Posterior vena cava (tissue), 2 donors: ENCODE measurements at regions not wholly inside any gene's neighbourhood (a gene's known extent, or its start where the extent isn't known, plus 50 kb on each side); places are given as distances from the start of the nearest gene placed in this dataset.

Experiments
- DNase-seq: peaks from one replicate; pipeline ENCODE4 v3.0.0-alpha.2; 2020; ENCODE audit warnings: low spot score
- intact Hi-C, 2 donors: fragments of 100-400 bp; cut with DNase I; formaldehyde crosslinking; loops; one replicate each; pipeline versions ENCODE4 v1.14.1 to v1.14.2; 2022 to 2023
- donor health status: DM: yes; HTN: yes; CAD: no.
- donor health status: DM: yes; HTN: yes; CAD: no.

DNA sequence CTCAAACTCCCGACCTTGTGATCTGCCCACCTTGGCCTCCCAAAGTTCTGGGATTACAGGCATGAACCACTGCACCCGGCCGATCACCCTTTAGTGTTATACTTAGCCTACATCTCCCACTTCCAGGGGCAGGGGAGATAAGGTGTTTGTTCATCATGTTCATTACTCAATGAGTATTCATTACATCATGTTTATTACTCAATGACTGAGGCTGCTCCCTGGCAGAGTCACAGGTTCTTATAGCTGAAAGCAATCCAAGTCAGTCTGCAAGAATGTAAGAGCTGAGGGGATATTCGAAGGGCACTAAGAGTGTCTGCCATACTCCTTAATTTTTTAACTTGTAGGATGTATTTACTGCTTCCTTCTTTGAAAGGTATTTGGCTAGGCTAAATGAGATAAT lies 214.2 kb downstream of the SPATA31D1 start:
- intact Hi-C loops = no loop called here
- no peak for DNase-seq

DNA sequence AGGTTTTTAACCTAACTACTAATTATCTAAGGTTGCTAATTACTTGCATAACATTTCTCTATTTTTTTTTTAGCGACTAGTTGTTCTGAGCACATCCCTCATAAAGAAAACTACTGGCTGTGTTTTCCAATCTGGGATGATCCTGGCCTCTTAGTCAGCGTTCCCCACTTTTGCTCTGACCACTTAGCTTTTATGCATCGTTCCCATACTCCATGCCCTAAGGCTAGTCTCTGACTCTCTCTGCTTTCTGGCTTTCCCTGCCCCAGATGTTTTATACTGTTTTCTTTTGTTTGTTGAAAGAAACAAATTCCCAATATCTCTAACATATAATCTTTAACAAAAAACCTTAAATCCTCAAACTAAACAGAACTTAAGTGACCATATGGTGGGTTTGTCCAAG lies 217.9 kb downstream of the SPATA31D1 start:
- no peak for DNase-seq

DNA sequence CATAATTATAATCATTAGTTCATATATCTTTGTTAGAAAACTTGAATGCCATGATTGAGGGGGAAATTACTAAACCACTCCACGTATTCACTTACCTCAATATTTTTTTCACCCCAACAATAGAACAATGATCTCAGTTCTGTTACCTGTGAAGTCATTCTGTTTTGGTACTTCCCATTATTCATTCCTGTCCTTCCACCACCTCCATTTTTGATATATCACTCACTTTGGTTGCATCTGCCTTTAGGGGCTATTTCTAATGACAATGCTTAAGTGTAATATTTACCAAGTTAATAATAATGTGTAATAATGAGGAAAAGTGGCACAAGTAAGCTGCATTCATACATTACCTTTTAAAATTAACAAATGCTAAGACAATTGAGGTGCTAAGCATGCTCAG lies 218.4 kb downstream of the SPATA31D1 start:
- intact Hi-C loops = no loop called here
- DNase-seq = no peak

More for the DNA sequence above, 217.9 kb downstream of the SPATA31D1 start:
- intact Hi-C loops = no loop called here

DNA sequence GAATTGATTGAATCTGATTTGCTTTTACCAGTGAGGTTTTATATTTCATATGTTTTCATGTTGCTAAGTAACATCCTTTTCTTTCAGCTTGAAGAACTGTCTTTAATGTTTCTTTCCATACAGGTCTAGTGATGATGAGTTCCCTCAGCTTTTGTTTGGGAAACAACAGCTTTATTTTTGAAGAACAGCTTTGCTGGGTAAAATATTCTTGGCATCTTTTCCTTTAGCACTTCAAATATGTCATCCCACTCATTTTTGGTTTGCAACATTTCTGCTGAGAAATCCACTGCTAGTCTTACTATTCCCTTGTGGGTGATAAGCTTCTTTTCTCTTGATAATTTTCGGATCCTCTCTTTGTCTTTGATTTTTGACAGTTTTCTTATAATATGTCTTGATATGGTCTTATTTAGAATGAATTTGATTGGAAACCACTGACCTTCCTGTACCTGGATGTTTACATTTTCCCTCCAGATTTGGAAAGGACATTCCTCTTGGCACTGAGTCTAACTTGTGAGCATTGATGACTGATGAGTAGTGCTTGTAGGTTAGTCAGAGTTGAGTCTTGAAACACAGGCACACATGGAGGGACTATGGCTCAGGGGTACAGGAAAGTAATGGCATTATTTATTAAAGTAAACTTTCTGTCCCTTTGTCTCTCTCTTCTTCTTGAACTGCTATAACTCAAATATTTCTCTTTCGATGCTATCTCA lies 220.3 kb downstream of the SPATA31D1 start:
- DNase-seq = no peak
- intact Hi-C loops = no loop called here

DNA sequence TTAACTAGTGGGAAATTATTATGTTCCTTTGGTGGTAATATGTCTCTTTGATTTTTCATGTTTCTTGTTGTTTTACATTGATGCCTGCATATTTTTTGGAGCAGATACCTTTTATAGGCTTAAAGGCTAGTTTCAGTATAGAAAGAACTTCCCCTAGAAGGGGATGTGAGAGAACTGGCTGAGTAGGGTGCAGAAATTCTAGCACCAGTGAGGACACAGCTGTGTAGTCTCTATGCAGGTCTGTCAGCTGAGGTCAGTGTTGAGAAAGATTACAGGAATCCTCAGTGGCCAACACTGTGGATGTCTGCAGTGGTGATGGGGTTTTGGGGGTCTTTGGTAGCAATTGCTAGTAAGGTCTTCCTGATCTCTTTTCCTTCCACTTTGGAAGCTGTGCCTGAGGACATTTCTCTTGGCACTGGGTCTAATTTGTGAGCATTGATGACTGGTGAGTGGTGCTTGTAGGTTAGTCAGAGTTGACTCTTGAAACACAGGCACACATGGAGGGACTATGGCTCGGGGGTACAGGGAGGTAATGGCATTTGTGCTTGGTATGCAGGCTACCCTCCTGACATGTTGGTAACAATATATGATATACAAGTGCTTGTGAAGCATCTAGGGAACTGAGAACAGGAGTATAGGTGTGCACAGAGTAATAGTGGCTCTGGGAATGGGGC lies 221.4 kb downstream of the SPATA31D1 start:
- intact Hi-C loops = no loop called here
- DNase-seq = no peak

DNA sequence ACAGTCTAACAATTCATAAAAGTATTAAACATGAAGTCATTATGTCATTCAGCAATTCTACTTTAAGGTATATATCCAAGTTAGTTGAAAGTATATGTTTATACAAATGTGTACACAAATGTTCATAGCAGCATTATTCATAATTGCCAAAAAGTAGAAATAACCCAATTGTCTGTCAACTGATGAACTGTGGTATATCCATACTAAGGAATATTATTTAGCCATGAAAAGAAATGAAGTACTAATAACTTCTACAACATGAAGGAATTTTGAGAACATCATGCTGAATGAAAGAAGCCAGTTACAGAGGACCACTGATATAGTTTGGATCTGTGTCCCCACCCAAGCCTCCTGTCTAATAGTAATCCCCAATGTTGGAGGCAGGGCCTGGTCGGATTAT lies 224.3 kb downstream of the SPATA31D1 start:
- intact Hi-C loops = no loop called here
- DNase-seq = no peak

DNA sequence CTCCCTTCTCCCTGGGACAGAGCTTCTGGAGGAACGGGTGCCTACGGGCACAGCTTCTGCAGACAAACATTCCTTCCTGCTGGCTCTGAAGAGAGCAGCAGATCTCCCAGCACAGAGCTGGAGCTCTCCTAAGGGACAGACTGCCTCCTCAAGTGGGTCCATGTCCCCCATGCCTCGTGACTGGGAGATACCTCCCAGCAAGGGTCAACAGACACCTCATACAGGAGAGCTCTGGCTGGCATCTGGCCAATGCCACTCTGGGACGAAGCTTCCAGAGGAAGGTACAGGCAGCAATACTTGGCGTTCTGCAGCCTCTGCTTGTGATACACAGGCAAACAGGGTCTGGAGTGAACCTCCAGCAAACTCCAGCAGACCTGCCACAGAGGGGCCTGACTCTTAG lies 227.9 kb downstream of the SPATA31D1 start:
- no peak for DNase-seq
- intact Hi-C loops = no loop called here

DNA sequence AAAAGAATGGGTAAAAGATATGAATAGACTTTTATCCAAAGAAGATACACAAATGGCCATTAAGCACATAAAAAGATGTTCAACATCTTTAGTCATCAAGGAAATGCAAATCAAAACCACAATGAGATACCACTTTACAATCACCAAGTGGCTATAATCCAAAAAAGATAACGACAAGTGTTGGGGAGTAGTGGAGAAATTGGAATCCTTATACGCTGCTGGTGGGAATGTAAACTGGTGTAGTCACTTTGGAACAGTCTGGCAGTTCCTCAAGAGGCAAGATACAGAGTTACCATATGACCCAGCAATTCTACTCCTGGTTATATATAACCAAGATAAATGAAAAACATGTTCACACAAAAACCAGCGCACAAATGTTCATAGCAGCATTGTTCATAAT lies 234.9 kb downstream of the SPATA31D1 start:
- intact Hi-C loops = no loop called here
- DNase-seq = no peak

DNA sequence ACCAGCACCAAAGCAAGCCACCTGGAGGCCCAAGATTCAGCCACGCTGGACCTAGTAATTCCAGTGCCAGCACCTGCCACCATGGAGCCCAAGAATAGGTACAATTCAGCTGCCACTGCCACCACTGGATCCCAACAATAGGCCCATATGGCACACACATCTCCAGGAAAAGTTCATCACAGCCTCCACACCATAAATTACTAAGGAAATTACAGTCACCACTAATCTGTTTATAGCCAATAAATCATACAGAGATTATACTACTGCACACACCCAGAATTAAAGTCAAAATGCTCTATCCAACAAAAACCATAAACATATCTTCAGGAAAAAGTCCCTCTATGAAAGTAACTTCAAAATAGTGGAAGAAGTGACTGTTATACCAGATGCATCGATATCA lies 242.8 kb downstream of the SPATA31D1 start:
- intact Hi-C loops = no loop called here
- no peak for DNase-seq

DNA sequence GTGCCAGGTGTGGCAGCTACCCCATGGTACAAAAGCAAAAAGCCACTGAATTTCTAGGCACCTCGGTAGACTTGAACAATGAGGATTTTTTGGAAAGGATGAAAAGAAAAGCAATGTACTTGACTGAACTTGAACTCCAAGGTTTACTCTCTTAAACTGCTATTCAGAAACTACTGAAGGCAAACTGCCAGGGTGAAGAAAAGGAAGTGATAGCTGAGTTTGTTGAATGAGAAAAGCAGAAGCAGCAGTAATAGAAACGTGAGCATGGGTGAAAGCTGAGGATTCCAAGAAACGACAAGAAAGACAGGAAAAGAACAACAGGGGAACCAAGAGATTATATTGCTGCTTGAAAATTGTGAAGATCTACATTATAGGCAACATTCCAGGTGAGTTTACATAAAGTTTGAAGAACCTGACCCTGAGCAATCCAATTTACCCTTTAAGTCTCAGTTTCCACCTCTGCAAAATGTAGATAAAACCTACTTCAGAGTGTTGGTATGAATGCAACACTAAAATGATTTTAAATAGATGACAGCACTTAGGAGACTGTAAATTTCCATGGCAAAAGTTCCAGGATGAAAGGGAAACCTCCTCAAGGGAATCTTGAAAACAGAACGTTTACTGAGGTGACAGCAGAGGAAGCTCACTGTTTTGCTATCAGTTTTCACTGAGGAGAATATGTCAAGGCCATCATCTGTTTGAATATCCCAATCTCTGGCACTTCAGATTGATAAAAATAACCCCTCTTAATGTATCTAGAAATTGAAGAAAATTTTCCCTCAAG lies 245.8 kb downstream of the SPATA31D1 start:
- intact Hi-C loops = no loop called here
- DNase-seq = no peak

DNA sequence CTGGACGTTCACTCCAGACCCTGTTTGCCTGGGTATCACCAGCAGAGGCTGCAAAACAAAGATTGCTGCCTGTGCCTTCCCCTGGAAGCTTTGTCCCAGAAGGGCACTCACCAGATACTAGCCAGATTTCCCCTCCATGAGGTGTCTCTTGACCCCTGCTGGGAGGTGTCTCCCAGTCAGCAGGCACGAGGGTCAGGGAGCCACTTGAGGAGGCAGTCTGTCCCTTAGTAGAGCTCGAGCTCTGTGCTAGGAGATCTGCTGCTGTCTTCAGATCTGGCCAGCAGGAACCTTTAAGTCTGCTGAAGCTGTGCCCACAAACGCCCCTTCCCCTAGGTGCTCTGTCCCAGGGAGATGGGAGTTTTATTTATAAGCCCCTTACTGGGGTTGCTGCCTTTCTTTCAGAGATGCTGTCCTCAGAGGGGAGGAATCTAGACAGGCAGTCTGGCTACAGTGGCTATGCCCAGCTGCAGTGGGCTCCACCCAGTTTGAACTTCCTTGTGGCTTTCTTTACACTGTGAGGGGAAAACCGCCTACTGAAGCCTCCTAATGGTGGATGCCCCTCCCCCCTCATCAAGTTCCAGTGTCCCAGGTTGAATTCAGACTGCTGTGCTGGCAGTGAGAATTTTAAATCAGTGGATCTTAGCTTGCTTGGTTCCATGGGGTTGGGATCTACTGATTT lies 253.9 kb downstream of the SPATA31D1 start:
- intact Hi-C loops = no loop called here
- no peak for DNase-seq

DNA sequence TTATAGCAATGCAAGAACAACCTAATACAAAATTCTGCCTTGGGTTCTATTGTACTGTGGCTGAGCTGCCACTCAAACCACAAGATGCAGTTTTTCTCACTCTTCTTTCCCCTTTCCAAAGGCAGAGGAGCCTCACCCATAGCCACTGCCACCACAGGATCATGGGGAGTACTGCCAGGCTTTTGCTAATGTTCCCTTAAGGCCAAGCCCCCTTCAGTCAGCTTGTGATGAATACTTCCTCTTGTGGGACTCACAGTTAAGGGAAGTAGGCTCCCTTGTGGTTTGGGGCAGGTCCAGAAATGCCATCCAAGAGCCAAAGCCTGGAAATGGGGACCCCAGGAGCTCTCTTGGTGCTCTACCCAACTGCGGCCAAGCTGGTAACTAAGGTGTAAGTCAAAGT lies 258.7 kb downstream of the SPATA31D1 start:
- intact Hi-C loops = no loop called here
- peak; percentile 69 for DNase-seq

DNA sequence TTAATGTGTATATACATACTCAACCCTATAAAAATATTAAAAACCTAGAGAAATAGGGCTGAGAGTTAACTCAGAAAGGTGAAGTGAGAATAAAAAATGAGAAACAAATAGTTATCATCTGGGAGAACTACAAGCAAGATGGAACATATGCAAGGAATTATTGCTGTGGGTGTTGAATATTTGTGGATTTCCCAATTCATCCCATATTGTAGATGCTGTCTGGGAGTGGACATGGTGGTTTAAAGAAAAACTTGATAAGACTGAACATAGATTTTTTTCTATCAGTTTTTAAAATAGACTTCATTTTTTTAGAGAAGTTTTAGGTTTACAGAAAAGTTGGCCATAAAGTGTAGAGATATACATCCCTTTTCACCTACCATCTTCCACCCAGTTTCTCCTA lies 263.5 kb downstream of the SPATA31D1 start:
- intact Hi-C loops = no loop called here
- DNase-seq = no peak

DNA sequence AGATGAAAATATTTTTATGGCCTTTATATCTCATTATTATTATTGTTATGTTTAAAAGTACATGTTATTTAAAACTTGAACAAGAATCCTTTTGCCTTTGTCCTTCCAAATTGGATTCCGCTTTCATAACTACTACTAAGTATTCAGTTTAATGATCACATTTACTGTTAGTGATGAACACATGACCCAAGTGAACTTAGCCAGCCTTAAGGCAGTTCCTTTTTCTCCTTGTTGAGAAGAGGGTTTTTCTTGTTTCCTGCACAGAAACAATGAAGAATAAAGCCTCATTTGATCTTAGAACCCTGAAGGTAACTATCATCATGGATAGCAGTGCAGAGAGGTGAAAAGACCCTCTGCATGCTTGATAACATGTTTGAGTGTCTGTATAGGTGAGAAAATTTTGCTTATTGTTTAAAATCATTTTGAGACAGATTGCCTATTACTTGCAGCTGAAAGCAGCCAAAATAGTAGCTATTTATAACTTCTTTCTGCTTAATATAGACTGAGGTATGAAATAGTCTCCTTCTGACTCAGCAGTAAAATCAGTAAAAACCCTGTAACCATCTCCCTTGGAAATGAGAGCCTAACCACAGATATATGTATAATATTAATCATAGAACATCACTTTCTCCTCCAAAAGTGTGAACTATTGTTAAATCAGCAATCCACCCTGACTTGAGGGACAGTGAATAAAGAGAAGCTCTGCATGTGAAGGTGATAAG lies 266.2 kb downstream of the SPATA31D1 start:
- intact Hi-C loops = no loop called here
- no peak for DNase-seq

DNA sequence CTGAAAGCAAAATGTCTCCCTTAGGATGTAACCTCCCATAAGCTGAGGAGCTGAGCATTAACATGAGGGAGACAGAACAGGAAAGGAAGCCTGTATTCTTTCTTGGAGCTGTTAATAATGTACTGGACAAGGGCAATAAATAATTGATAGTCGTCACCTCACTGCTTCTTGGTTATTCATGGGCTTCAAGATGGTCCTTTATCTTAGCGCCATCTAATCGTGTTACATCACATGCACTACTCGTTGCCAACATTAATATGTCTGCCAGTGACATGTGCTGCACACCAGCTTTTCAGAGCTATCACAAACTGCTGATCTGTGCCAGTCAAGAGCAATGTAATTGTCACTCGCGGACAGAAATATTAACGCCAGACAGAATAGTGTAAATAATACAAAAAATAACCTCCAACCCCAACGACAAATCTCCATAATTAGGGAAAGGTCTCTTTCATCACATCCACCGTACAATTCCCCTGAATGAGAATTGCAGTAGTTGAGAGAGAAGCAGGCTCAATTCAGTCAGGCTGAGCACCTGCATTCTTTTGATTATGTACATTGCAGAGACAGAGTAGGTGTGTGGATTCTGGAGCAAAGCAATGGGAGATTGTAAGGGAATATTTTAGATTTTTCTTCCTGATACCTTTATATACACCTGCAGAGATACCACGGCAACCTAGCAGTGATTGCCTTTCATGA lies 267.1 kb downstream of the SPATA31D1 start:
- no peak for DNase-seq
- intact Hi-C loops = no loop called here

DNA sequence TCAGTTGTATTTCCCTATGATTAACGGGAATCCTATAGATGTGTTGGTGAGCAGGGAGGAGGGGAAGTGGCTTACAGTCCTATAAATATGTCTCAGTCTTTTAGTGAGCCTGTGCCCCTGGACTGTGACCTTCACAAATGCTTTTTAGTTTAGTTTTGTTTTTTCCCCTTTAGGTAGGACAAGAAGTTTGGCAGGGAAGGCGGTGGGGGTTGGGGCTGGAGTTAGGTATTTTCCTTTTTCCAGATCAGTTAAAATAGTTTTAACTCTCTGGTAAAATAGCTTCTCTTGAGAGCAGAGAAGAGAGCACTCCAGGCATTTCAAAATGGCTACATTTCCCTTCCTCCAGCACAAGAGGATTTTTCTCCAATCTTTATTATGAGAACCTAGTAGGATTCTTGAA lies 272.1 kb downstream of the SPATA31D1 start:
- DNase-seq = no peak
- intact Hi-C loops = no loop called here

DNA sequence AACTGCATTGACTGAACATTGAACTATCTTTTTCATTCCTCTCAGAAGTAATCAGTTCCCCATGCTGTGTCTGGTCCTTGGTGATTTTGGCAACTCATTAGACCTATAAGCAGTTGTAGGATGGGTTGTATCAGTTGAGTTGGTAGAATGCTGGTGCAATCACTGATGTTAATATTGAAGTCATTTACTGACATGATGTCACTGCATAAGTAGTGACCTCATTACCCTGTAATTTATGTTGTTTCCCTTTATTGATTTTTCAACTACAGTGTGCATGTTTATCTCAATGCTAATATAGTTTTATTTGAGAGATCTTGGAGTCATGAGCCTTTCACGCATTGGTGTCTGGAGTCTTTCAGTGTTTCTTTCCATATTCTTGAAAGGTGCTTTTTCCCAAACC lies 275.0 kb downstream of the SPATA31D1 start:
- intact Hi-C loops = no loop called here
- no peak for DNase-seq

DNA sequence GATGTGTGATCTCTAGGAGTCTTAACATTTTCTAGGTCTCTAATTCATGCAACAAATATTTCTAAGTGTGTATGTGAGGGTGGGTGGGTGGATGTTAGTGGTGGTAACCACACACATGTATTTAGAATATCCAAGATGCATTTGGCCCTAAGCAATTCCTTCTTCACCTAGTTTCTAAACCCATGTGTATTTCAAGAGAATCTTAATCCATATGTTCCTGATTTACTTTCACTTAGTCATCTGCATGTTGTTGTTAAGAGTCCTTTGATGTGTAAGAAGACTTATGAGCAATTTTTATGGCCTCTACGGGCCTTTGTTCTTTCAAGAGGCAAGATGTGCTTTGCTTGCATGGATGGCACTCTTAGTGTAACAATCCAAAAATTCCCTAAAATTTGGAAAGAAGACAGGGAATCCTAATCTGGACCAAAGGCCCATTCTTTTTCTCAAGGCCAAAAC lies 282.6 kb downstream of the SPATA31D1 start:
- intact Hi-C loops = no loop called here
- no peak for DNase-seq

DNA sequence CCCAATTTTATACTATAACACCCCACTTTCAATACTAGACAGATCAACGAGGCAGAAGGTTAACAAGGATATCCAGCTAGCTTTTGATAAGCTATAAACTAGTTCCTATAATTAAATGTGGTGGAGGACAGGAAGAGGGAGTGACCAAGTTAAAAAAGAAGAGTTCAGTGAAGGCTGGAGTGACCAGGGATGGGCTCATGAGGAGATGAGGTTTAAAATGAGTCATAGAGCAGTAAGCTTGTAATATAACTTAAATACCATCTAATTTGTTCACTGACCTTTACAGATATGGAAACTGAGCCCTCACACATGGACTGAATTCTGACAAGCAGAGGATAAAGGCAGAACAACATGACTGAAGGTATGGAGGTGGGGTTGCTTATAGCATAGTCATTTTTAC lies 284.5 kb downstream of the SPATA31D1 start:
- intact Hi-C loops = no loop called here
- DNase-seq = no peak
